Ishikawa (cell line): ENCODE measurements at regions not wholly inside any gene's neighbourhood (a gene's known extent, or its start where the extent isn't known, plus 50 kb on each side); places are given as distances from the start of the nearest gene placed in this dataset.

Source experiments
- REST ChIP-seq: IDR thresholded peaks from 2 replicates; pipeline ENCODE4 v1.6.1; 2012; ENCODE audit warnings: low read depth, mild to moderate bottlenecking
- YY1 ChIP-seq: IDR thresholded peaks from 2 replicates; pipeline ENCODE4 v1.6.1; 2012; ENCODE audit warnings: low read depth
- TF ChIP-seq, protein P1 (sequence below): IDR thresholded peaks from 2 replicates; pipeline ENCODE4 v1.6.1; 2012

DNA sequence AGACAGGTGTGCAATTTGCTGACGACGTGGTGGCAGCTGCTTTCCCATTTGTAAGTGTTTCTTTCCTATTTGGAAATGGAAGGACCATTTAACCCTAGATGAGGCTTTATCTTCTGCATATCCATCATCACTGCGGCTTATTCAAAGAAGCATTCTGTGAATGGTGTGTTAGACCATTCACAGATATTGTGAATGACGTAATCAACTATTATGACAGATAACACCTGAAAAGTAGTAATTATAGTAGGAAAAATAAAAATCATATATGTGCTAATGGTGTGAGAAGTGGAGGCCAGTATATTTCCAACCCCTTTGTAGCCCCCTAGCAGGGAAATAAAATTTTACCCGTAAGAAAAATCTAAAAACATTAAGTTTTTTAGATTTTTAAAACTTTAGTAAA, 424.5 kb upstream of the CRIM1 start:
- TF ChIP-seq, protein P1, sequence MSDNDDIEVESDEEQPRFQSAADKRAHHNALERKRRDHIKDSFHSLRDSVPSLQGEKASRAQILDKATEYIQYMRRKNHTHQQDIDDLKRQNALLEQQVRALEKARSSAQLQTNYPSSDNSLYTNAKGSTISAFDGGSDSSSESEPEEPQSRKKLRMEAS: no peak
- TF ChIP-seq YY1: no peak
- TF ChIP-seq REST: no peak
